ENCODE measurements at regions not wholly inside any gene's neighbourhood (a gene's known extent, or its start where the extent isn't known, plus 50 kb on each side); places are given as distances from the start of the nearest gene placed in this dataset.
"Not testable (repeated sequence)": the region's sequence is repeated elsewhere in the genome, so short reads cannot be mapped to it uniquely, and the experiment has no call there.

- DNase-seq, result peak; percentile 29
Measured at GRCh38 chr2:111545723-111546431, 338.1 kb downstream of the ANAPC1 start.

- DNase-seq, result peak; percentile 25
Measured at GRCh38 chr2:111546578-111546977, 337.4 kb downstream of the ANAPC1 start.

GRCh38 chr2:111549174-111549573 is 334.8 kb downstream of the ANAPC1 start:
- DNase-seq, result not testable (repeated sequence)

GRCh38 chr2:111551428-111551827 is 332.6 kb downstream of the ANAPC1 start:
- not testable (repeated sequence) for DNase-seq

- DNase-seq, result not testable (repeated sequence)
Measured at GRCh38 chr2:111552625-111553024, 331.4 kb downstream of the ANAPC1 start.

GRCh38 chr2:111559301-111559700 is 324.7 kb downstream of the ANAPC1 start:
- not testable (repeated sequence) for DNase-seq

- DNase-seq, result not testable (repeated sequence)
Measured at GRCh38 chr2:111559814-111560213, 324.2 kb downstream of the ANAPC1 start.

- not testable (repeated sequence) for DNase-seq
Measured at GRCh38 chr2:111566068-111566467, 317.9 kb downstream of the ANAPC1 start.

GRCh38 chr2:111567233-111567632 is 316.8 kb downstream of the ANAPC1 start:
- DNase-seq, result not testable (repeated sequence)

GRCh38 chr2:111569356-111570199 is 314.4 kb downstream of the ANAPC1 start:
- DNase-seq, result not testable (repeated sequence)

GRCh38 chr2:111570300-111571114 is 313.5 kb downstream of the ANAPC1 start:
- DNase-seq, result peak; percentile 12

- DNase-seq, result not testable (repeated sequence)
Measured at GRCh38 chr2:111574803-111575202, 309.2 kb downstream of the ANAPC1 start.

- not testable (repeated sequence) for DNase-seq
Measured at GRCh38 chr2:111577154-111577885, 306.7 kb downstream of the ANAPC1 start.

GRCh38 chr2:111579500-111580134 is 304.4 kb downstream of the ANAPC1 start:
- not testable (repeated sequence) for DNase-seq

- not testable (repeated sequence) for DNase-seq
Measured at GRCh38 chr2:111580616-111581015, 303.4 kb downstream of the ANAPC1 start.

- DNase-seq, result not testable (repeated sequence)
Measured at GRCh38 chr2:111582090-111582489, 301.9 kb downstream of the ANAPC1 start.

- not testable (repeated sequence) for DNase-seq
Measured at GRCh38 chr2:111583480-111583879, 300.5 kb downstream of the ANAPC1 start.

GRCh38 chr2:111584540-111584939 is 299.5 kb downstream of the ANAPC1 start:
- not testable (repeated sequence) for DNase-seq

- DNase-seq, result not testable (repeated sequence)
Measured at GRCh38 chr2:111584950-111585349, 299.0 kb downstream of the ANAPC1 start.

- not testable (repeated sequence) for DNase-seq
Measured at GRCh38 chr2:111586014-111586413, 298.0 kb downstream of the ANAPC1 start.

GRCh38 chr2:111595072-111595471 is 288.9 kb downstream of the ANAPC1 start:
- DNase-seq, result not testable (repeated sequence)
